SU-DHL-6 (cell line): ENCODE measurements at regions not wholly inside any gene's neighbourhood (a gene's known extent, or its start where the extent isn't known, plus 50 kb on each side); places are given as distances from the start of the nearest gene placed in this dataset.

ENCODE experiments used
- EZH2phosphoT487 ChIP-seq: fragments of 200-600 bp; sonication (generic), shearing (Covaris generic); conservative IDR thresholded peaks from 2 replicates; pipeline ENCODE4 v1.6.1; 2018; ENCODE audit warnings: mild to moderate bottlenecking, antibody characterized with exemption, low read length, moderate library complexity, mixed read lengths
- TF ChIP-seq, protein P1 (sequence below): fragments of 200-600 bp; sonication (generic); IDR thresholded peaks from one replicate; pipeline ENCODE4 v1.5.1; 2017; ENCODE audit warnings: antibody characterized with exemption, mild to moderate bottlenecking, low read length, moderate library complexity; ENCODE audit not compliant: insufficient read depth, poor library complexity, severe bottlenecking

DNA sequence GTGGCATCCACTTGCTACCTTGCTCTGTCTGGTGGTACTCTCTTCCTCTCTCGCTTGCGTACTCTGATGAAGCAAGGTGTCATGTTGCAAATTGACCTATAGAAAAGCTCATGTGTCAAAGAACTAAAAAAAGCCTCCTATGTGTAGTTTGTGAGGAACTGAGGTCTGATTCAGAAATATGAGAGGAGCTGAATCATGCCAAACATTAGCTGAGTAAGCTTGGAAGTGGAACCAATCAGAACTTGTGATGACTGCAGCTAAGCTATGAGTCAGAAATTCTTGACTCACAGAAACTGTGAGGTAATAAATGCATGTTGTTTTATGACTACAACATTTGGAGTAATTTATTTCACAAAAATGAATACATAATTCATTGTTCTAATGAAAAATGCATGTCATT lies 2138.8 kb downstream of the PCDH7 start:
- TF ChIP-seq, protein P1, sequence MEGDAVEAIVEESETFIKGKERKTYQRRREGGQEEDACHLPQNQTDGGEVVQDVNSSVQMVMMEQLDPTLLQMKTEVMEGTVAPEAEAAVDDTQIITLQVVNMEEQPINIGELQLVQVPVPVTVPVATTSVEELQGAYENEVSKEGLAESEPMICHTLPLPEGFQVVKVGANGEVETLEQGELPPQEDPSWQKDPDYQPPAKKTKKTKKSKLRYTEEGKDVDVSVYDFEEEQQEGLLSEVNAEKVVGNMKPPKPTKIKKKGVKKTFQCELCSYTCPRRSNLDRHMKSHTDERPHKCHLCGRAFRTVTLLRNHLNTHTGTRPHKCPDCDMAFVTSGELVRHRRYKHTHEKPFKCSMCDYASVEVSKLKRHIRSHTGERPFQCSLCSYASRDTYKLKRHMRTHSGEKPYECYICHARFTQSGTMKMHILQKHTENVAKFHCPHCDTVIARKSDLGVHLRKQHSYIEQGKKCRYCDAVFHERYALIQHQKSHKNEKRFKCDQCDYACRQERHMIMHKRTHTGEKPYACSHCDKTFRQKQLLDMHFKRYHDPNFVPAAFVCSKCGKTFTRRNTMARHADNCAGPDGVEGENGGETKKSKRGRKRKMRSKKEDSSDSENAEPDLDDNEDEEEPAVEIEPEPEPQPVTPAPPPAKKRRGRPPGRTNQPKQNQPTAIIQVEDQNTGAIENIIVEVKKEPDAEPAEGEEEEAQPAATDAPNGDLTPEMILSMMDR: no peak
- TF ChIP-seq EZH2phosphoT487: no peak
